SIG-M5 treated with dmso at 0.1 percent for 504 hours (cell line): ENCODE measurements at regions not wholly inside any gene's neighbourhood (a gene's known extent, or its start where the extent isn't known, plus 50 kb on each side); places are given as distances from the start of the nearest gene placed in this dataset.
"Not testable (repeated sequence)": the region's sequence is repeated elsewhere in the genome, so short reads cannot be mapped to it uniquely, and the experiment has no call there.

Source experiments
- DNase-seq: peaks from one replicate; lab custom pipeline; 2025; ENCODE audit not compliant: unreplicated experiment; lab: John Stamatoyannopoulos, UW

GRCh38 chr3:90056281-90057032 is 949.0 kb downstream of the EPHA3 start:
- no peak for DNase-seq

GRCh38 chr3:90062016-90062415 is 954.6 kb downstream of the EPHA3 start:
- peak; percentile 15 for DNase-seq

GRCh38 chr3:90062631-90063200 is 955.3 kb downstream of the EPHA3 start:
- DNase-seq = peak; percentile 9

GRCh38 chr3:90068783-90069182 is 961.4 kb downstream of the EPHA3 start:
- DNase-seq = no peak

GRCh38 chr3:90069748-90070147 is 962.3 kb downstream of the EPHA3 start:
- no peak for DNase-seq

- DNase-seq = no peak
Observed at GRCh38 chr3:90076136-90076535, 968.7 kb downstream of the EPHA3 start.

GRCh38 chr3:90080988-90081387 is 973.6 kb downstream of the EPHA3 start:
- no peak for DNase-seq

GRCh38 chr3:90086297-90086696 is 978.9 kb downstream of the EPHA3 start:
- not testable (repeated sequence) for DNase-seq

- DNase-seq = no peak
Observed at GRCh38 chr3:90087703-90088102, 980.3 kb downstream of the EPHA3 start.

GRCh38 chr3:90091549-90091948 is 984.1 kb downstream of the EPHA3 start:
- DNase-seq = peak; percentile 37

- DNase-seq = peak; percentile 35
Observed at GRCh38 chr3:90092994-90093393, 985.6 kb downstream of the EPHA3 start.

GRCh38 chr3:90095811-90096210 is 988.4 kb downstream of the EPHA3 start:
- no peak for DNase-seq

- no peak for DNase-seq
Observed at GRCh38 chr3:90099493-90099892, 992.1 kb downstream of the EPHA3 start.

- DNase-seq = no peak
Observed at GRCh38 chr3:90102146-90102545, 994.7 kb downstream of the EPHA3 start.

GRCh38 chr3:90121326-90121725 is 1013.9 kb downstream of the EPHA3 start:
- DNase-seq = no peak

GRCh38 chr3:90128391-90128790 is 1021.0 kb downstream of the EPHA3 start:
- no peak for DNase-seq

GRCh38 chr3:90129730-90130129 is 1022.3 kb downstream of the EPHA3 start:
- DNase-seq = no peak

- DNase-seq = no peak
Observed at GRCh38 chr3:90132197-90132596, 1024.8 kb downstream of the EPHA3 start.

- no peak for DNase-seq
Observed at GRCh38 chr3:90134090-90134489, 1026.7 kb downstream of the EPHA3 start.

- no peak for DNase-seq
Observed at GRCh38 chr3:90136456-90137191, 1029.2 kb downstream of the EPHA3 start.

GRCh38 chr3:90145094-90145860 is 1037.9 kb downstream of the EPHA3 start:
- no peak for DNase-seq
